Urinary bladder (tissue), 3 donors: ENCODE measurements at regions not wholly inside any gene's neighbourhood (a gene's known extent, or its start where the extent isn't known, plus 50 kb on each side); places are given as distances from the start of the nearest gene placed in this dataset.

Experiments used
- DNase-seq: peaks from one replicate; pipeline ENCODE4 v3.0.0-alpha.2; 2015; ENCODE audit errors: extremely low spot score
- H3K27ac ChIP-seq: one replicate; pipeline ENCODE4 v1.5.1; 2013; ENCODE audit warnings: low read depth, mild to moderate bottlenecking, moderate library complexity
- H3K36me3 ChIP-seq: one replicate; pipeline ENCODE4 v1.6.1; 2013; ENCODE audit warnings: mild to moderate bottlenecking, moderate library complexity; ENCODE audit not compliant: insufficient read depth
- H3K4me1 ChIP-seq: one replicate; pipeline ENCODE4 v1.6.1; 2013; ENCODE audit warnings: mild to moderate bottlenecking, moderate library complexity; ENCODE audit not compliant: insufficient read depth
- H3K4me3 ChIP-seq: one replicate; pipeline ENCODE4 v1.5.1; 2013; ENCODE audit warnings: low read depth, low read length
- WGBS: extraction: QIAGEN DNeasy Blood & Tissue Kit; methylation state at CpG from one replicate; pipeline ENCODE4 v1.1.7; 2013; 5-methylcytosine and 5-hydroxymethylcytosine counted together
- donor health status: healthy with polysubstance abuse.
- donor health status: healthy.

- H3K4me3 ChIP-seq: no peak overlapping the region
- H3K27ac ChIP-seq: no peak overlapping the region
- H3K36me3 ChIP-seq: no peaks in the 10 kb centered on the region
- H3K4me1 ChIP-seq: no peaks in the 10 kb centered on the region
- no peak for DNase-seq
- 65% methylated on average over 11 of the region's 11 CpGs for WGBS
Measured at GRCh38 chr6:6912817-6913744, 194.7 kb upstream of the RREB1 start.

DNA sequence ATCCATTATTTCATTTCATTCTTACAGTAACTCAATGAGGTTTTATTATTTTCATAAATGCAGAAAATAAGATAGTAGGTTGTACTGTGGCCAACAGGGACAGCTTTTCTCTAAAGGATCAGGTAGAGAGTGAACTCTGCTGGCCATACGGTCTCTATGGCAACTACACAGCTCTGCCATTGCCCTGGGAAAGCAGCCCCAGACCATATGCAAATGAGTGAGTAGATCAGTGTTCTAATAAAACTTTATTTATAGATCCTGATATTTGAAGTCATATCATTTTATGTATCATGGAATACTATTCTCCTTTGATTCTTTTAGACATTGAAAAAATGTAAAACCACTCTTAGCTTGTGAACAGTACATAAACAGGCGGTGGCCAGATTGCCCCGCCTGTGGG lies 192.5 kb upstream of the RREB1 start:
- Histone ChIP-seq H3K36me3 (no peaks in the 10 kb centered on the region), H3K4me3 (no peak overlapping the region), H3K27ac (no peak overlapping the region), H3K4me1 (no peaks in the 10 kb centered on the region)
- 80% methylated on average over 3 of the region's 3 CpGs for WGBS
- DNase-seq: no peak

DNA sequence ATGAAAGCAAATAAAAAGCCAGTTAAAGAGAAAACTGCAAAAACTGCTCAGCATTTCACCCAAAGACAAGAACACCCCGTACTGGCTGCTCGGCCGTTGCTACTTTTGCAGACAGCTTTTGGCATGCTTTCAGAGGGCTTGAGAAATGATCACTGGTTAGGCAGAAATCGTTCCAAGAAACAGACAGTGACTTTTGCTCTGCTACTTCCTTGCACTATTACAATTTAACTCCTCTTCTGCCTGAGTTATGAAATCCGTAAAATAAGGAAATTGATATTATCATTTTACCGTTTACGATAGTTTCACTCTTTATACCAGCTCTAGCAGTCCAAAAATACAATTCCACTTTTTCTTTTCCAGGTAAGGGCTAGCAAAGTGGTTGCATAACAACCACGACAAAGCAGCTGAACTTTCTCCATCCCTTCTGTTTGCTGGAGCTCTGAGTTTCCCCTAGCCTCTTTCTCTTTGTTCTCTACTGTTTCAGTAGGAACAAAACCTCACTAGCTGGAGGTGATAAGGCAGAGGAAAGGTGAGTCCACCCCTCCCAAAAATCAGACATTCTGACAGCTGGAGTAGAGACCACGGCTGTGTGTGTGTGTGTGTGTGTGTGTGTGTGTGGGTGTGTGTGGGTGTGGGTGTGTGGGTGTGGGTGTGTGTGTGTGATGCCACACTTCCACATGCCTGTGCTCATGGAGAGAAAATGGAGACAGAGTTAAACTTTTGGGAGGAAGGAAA lies 191.8 kb upstream of the RREB1 start:
- H3K27ac ChIP-seq: no peak overlapping the region
- no peaks in the 10 kb centered on the region for H3K4me1 ChIP-seq
- H3K36me3 ChIP-seq: no peaks in the 10 kb centered on the region
- 12% methylated on average over 9 of the region's 9 CpGs for WGBS
- peak overlapping the region; percentile 9 for H3K4me3 ChIP-seq
- peak; percentile 84 for DNase-seq

DNA sequence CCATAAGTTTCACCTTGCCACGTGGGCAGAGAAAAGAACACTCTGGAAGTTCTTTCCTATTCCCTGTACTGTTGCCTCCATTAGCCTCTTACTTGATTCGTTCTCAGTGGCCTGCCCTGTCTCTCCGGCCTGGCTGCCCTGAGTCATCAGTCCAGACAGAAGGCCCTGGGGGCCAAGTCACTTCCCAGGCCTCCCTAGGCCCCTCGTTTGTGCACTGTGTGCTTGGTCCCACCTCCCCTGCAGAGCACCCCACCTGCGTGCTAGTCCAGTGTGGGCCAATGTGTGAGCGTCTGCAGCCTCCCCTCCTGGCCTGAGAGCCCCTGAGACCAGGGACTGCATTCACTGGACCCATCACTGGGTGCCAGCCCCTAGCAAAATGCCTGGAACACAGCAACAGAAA lies 191.2 kb upstream of the RREB1 start:
- H3K4me3 ChIP-seq: no peak overlapping the region
- no peaks in the 10 kb centered on the region for H3K36me3 ChIP-seq
- H3K27ac ChIP-seq: no peak overlapping the region
- no peaks in the 10 kb centered on the region for H3K4me1 ChIP-seq
- no peak for DNase-seq
- 74% methylated on average over 6 of the region's 6 CpGs for WGBS

DNA sequence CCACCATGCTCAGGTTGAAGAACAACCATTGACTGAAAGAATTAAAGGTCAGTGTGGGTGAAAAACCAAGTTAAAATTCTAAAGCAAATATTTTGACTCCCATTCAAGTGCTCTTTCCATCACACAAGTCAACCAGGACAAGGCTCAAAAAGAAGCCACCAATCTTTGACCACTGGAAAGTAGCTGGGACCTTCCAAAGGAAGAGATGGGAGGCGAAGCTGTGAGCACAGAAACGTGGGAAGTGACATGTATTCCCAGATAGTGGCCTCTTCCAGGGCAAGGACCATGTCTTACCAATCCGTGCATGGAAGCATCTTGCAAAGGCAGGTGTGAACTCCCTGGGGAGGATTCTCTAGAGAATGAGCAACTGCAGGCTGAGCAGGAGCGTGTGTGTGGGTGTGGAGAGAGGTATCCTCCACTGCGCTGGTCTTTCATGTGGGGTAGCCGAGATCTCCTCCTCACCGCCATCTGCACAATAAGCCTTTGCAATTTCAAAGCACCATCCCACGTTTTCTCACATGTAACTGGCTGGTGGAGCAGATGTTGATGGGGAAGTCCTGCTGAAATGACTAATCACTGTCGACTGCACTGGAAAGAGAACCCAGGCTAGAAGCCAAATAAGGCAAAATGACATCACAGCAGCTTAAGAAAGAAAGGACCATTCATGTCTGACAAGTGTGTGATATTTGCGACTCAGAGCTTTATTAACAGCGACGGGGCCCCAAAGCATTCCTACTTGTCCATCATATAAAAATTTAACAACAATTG lies 189.4 kb upstream of the RREB1 start:
- no peaks in the 10 kb centered on the region for H3K36me3 ChIP-seq
- WGBS: 74% methylated on average over 12 of the region's 12 CpGs
- no peak for DNase-seq
- no peak overlapping the region for H3K27ac ChIP-seq
- no peaks in the 10 kb centered on the region for H3K4me1 ChIP-seq
- no peak overlapping the region for H3K4me3 ChIP-seq

- H3K27ac ChIP-seq: no peak overlapping the region
- 97% methylated on average over 2 of the region's 2 CpGs for WGBS
- H3K4me1 ChIP-seq: no peaks in the 10 kb centered on the region
- no peaks in the 10 kb centered on the region for H3K36me3 ChIP-seq
- DNase-seq: no peak
- no peak overlapping the region for H3K4me3 ChIP-seq
Measured at GRCh38 chr6:6919173-6919572, 188.6 kb upstream of the RREB1 start.

GRCh38 chr6:6920114-6920986 lies 187.4 kb upstream of the RREB1 start:
- Histone ChIP-seq H3K4me3 (no peak overlapping the region), H3K36me3 (no peaks in the 10 kb centered on the region), H3K4me1 (no peaks in the 10 kb centered on the region), H3K27ac (no peak overlapping the region)
- 76% methylated on average over 9 of the region's 9 CpGs for WGBS
- DNase-seq: no peak

- Histone ChIP-seq H3K4me1 (no peaks in the 10 kb centered on the region), H3K27ac (no peak overlapping the region), H3K36me3 (no peaks in the 10 kb centered on the region), H3K4me3 (no peak overlapping the region)
- WGBS: 82% methylated on average over 7 of the region's 7 CpGs
- no peak for DNase-seq
Measured at GRCh38 chr6:6920987-6921313, 186.8 kb upstream of the RREB1 start.

DNA sequence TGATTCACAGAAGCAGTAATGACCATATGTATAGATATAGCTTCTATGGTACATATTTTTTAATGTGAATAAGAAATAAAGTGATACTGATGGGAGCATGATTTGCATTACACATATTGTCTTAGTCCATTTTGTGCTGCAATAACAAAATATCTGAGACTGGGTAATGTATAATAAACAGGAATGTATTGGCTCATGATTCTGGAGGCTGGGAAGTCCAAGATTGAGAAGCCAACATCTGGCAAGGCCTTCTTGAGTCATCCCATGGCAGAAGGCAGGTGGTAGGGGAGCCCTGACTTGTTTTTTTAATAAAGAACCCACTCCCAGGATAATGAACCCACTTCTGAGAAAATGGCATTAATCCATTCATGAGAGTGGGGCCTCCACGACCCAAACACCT lies 185.6 kb upstream of the RREB1 start:
- Histone ChIP-seq H3K36me3 (no peaks in the 10 kb centered on the region), H3K27ac (no peak overlapping the region), H3K4me1 (no peaks in the 10 kb centered on the region), H3K4me3 (no peak overlapping the region)
- no peak for DNase-seq
- 92% methylated on average over 1 of the region's 1 CpG for WGBS

GRCh38 chr6:6923605-6924004 lies 184.2 kb upstream of the RREB1 start:
- no peak overlapping the region for H3K27ac ChIP-seq
- H3K36me3 ChIP-seq: no peaks in the 10 kb centered on the region
- H3K4me3 ChIP-seq: no peak overlapping the region
- 67% methylated on average over 5 of the region's 5 CpGs for whole genome bisulfite sequencing
- no peak for DNase-seq
- H3K4me1 ChIP-seq: no peaks in the 10 kb centered on the region

GRCh38 chr6:6924708-6925107 lies 183.1 kb upstream of the RREB1 start:
- Histone ChIP-seq H3K4me1 (no peaks in the 10 kb centered on the region), H3K36me3 (no peaks in the 10 kb centered on the region), H3K27ac (no peak overlapping the region), H3K4me3 (no peak overlapping the region)
- no peak for DNase-seq
- WGBS: 87% methylated on average over 5 of the region's 5 CpGs

GRCh38 chr6:6925391-6926164 lies 182.2 kb upstream of the RREB1 start:
- no peak overlapping the region for H3K27ac ChIP-seq
- no peaks in the 10 kb centered on the region for H3K4me1 ChIP-seq
- DNase-seq: no peak
- no peak overlapping the region for H3K4me3 ChIP-seq
- 86% methylated on average over 10 of the region's 10 CpGs for WGBS
- no peaks in the 10 kb centered on the region for H3K36me3 ChIP-seq
